ENCODE measurements at regions not wholly inside any gene's neighbourhood (a gene's known extent, or its start where the extent isn't known, plus 50 kb on each side); places are given as distances from the start of the nearest gene placed in this dataset.

- Histone ChIP-seq H3K27me3 (ENCODE audit: control insufficient read depth in 5 of 5, insufficient read depth in 4 of 5, low read length in 5 of 5) (no peaks in the 10 kb centered on the region), H3K4me3 (ENCODE audit: low read depth in 1 of 5, low read length in 5 of 5) (no peak overlapping the region), H3K27ac (ENCODE audit: low read depth, low read length) (no peak overlapping the region), H3K4me1 (ENCODE audit: control insufficient read depth in 5 of 5, insufficient read depth in 5 of 5, low read length in 5 of 5) (no peaks in the 10 kb centered on the region), H3K36me3 (ENCODE audit: control insufficient read depth in 5 of 5, insufficient read depth in 5 of 5, low read length in 5 of 5) (no peaks in the 10 kb centered on the region), H3K9ac (ENCODE audit: low read length in 5 of 5) (no peak overlapping the region), H3K9me3 (ENCODE audit: control insufficient read depth in 5 of 5, low read length in 5 of 5) (no peaks in the 10 kb centered on the region)
Measured at GRCh38 chr1:222107267-222107666, 365.4 kb upstream of the DUSP10 start.

- no peaks in the 10 kb centered on the region for H3K36me3 ChIP-seq (ENCODE audit: control insufficient read depth in 5 of 5, insufficient read depth in 5 of 5, low read length in 5 of 5)
- H3K27me3 ChIP-seq (ENCODE audit: control insufficient read depth in 5 of 5, insufficient read depth in 4 of 5, low read length in 5 of 5), result no peaks in the 10 kb centered on the region
- no peaks in the 10 kb centered on the region for H3K4me1 ChIP-seq (ENCODE audit: control insufficient read depth in 5 of 5, insufficient read depth in 5 of 5, low read length in 5 of 5)
- H3K4me3 ChIP-seq (ENCODE audit: low read depth in 1 of 5, low read length in 5 of 5), result no peak overlapping the region
- H3K27ac ChIP-seq (ENCODE audit: low read depth, low read length), result no peak overlapping the region
- H3K9ac ChIP-seq (ENCODE audit: low read length in 5 of 5), result no peak overlapping the region
- no peaks in the 10 kb centered on the region for H3K9me3 ChIP-seq (ENCODE audit: control insufficient read depth in 5 of 5, low read length in 5 of 5)
Measured at GRCh38 chr1:222106377-222106776, 364.5 kb upstream of the DUSP10 start.

GRCh38 chr1:222105861-222106260 lies 364.0 kb upstream of the DUSP10 start:
- Histone ChIP-seq H3K27me3 (ENCODE audit: control insufficient read depth in 5 of 5, insufficient read depth in 4 of 5, low read length in 5 of 5) (no peaks in the 10 kb centered on the region), H3K9ac (ENCODE audit: low read length in 5 of 5) (no peak overlapping the region), H3K27ac (ENCODE audit: low read depth, low read length) (no peak overlapping the region)

GRCh38 chr1:222105393-222105737 lies 363.5 kb upstream of the DUSP10 start:
- Histone ChIP-seq H3K27ac (ENCODE audit: low read depth, low read length) (no peak overlapping the region), H3K9me3 (ENCODE audit: control insufficient read depth in 5 of 5, low read length in 5 of 5) (no peaks in the 10 kb centered on the region), H3K27me3 (ENCODE audit: control insufficient read depth in 5 of 5, insufficient read depth in 4 of 5, low read length in 5 of 5) (no peaks in the 10 kb centered on the region), H3K36me3 (ENCODE audit: control insufficient read depth in 5 of 5, insufficient read depth in 5 of 5, low read length in 5 of 5) (no peaks in the 10 kb centered on the region), H3K4me1 (ENCODE audit: control insufficient read depth in 5 of 5, insufficient read depth in 5 of 5, low read length in 5 of 5) (no peaks in the 10 kb centered on the region), H3K9ac (ENCODE audit: low read length in 5 of 5) (no peak overlapping the region), H3K4me3 (ENCODE audit: low read depth in 1 of 5, low read length in 5 of 5) (no peak overlapping the region)

More at GRCh38 chr1:222105861-222106260, 364.0 kb upstream of the DUSP10 start:
- H3K4me1 ChIP-seq (ENCODE audit: control insufficient read depth in 5 of 5, insufficient read depth in 5 of 5, low read length in 5 of 5), result no peaks in the 10 kb centered on the region
- no peak overlapping the region for H3K4me3 ChIP-seq (ENCODE audit: low read depth in 1 of 5, low read length in 5 of 5)
- no peaks in the 10 kb centered on the region for H3K9me3 ChIP-seq (ENCODE audit: control insufficient read depth in 5 of 5, low read length in 5 of 5)
- H3K36me3 ChIP-seq (ENCODE audit: control insufficient read depth in 5 of 5, insufficient read depth in 5 of 5, low read length in 5 of 5), result no peaks in the 10 kb centered on the region

GRCh38 chr1:222104694-222105392 lies 363.0 kb upstream of the DUSP10 start:
- H3K4me1 ChIP-seq (ENCODE audit: control insufficient read depth in 5 of 5, insufficient read depth in 5 of 5, low read length in 5 of 5), result no peaks in the 10 kb centered on the region

GRCh38 chr1:222104097-222104496 lies 362.2 kb upstream of the DUSP10 start:
- no peaks in the 10 kb centered on the region for H3K36me3 ChIP-seq (ENCODE audit: control insufficient read depth in 5 of 5, insufficient read depth in 5 of 5, low read length in 5 of 5)

More at GRCh38 chr1:222104694-222105392, 363.0 kb upstream of the DUSP10 start:
- Histone ChIP-seq H3K4me3 (ENCODE audit: low read depth in 1 of 5, low read length in 5 of 5) (no peak overlapping the region), H3K36me3 (ENCODE audit: control insufficient read depth in 5 of 5, insufficient read depth in 5 of 5, low read length in 5 of 5) (no peaks in the 10 kb centered on the region), H3K27me3 (ENCODE audit: control insufficient read depth in 5 of 5, insufficient read depth in 4 of 5, low read length in 5 of 5) (no peaks in the 10 kb centered on the region), H3K9me3 (ENCODE audit: control insufficient read depth in 5 of 5, low read length in 5 of 5) (no peaks in the 10 kb centered on the region), H3K9ac (ENCODE audit: low read length in 5 of 5) (no peak overlapping the region), H3K27ac (ENCODE audit: low read depth, low read length) (no peak overlapping the region)

GRCh38 chr1:222099746-222100145 lies 357.9 kb upstream of the DUSP10 start:
- Histone ChIP-seq H3K27me3 (ENCODE audit: control insufficient read depth in 5 of 5, insufficient read depth in 4 of 5, low read length in 5 of 5) (no peaks in the 10 kb centered on the region), H3K36me3 (ENCODE audit: control insufficient read depth in 5 of 5, insufficient read depth in 5 of 5, low read length in 5 of 5) (no peaks in the 10 kb centered on the region), H3K9ac (ENCODE audit: low read length in 5 of 5) (no peak overlapping the region), H3K27ac (ENCODE audit: low read depth, low read length) (no peak overlapping the region), H3K4me1 (ENCODE audit: control insufficient read depth in 5 of 5, insufficient read depth in 5 of 5, low read length in 5 of 5) (peaks cover 0 to 10% (median 8%) of the 10 kb centered on the region in 5 donors), H3K4me3 (ENCODE audit: low read depth in 1 of 5, low read length in 5 of 5) (no peak overlapping the region), H3K9me3 (ENCODE audit: control insufficient read depth in 5 of 5, low read length in 5 of 5) (no peaks in the 10 kb centered on the region)

More at GRCh38 chr1:222104097-222104496, 362.2 kb upstream of the DUSP10 start:
- Histone ChIP-seq H3K4me3 (ENCODE audit: low read depth in 1 of 5, low read length in 5 of 5) (no peak overlapping the region), H3K27ac (ENCODE audit: low read depth, low read length) (no peak overlapping the region), H3K9ac (ENCODE audit: low read length in 5 of 5) (no peak overlapping the region), H3K9me3 (ENCODE audit: control insufficient read depth in 5 of 5, low read length in 5 of 5) (no peaks in the 10 kb centered on the region), H3K27me3 (ENCODE audit: control insufficient read depth in 5 of 5, insufficient read depth in 4 of 5, low read length in 5 of 5) (no peaks in the 10 kb centered on the region), H3K4me1 (ENCODE audit: control insufficient read depth in 5 of 5, insufficient read depth in 5 of 5, low read length in 5 of 5) (no peaks in the 10 kb centered on the region)

- H3K27ac ChIP-seq (ENCODE audit: low read depth, low read length), result no peak overlapping the region
- H3K4me1 ChIP-seq (ENCODE audit: control insufficient read depth in 5 of 5, insufficient read depth in 5 of 5, low read length in 5 of 5), result peaks cover 0 to 10% (median 8%) of the 10 kb centered on the region in 5 donors
Measured at GRCh38 chr1:222098404-222098803, 356.5 kb upstream of the DUSP10 start.

GRCh38 chr1:222097588-222097987 lies 355.7 kb upstream of the DUSP10 start:
- Histone ChIP-seq H3K27ac (ENCODE audit: low read depth, low read length) (no peak overlapping the region), H3K27me3 (ENCODE audit: control insufficient read depth in 5 of 5, insufficient read depth in 4 of 5, low read length in 5 of 5) (no peaks in the 10 kb centered on the region), H3K4me3 (ENCODE audit: low read depth in 1 of 5, low read length in 5 of 5) (no peak overlapping the region), H3K9ac (ENCODE audit: low read length in 5 of 5) (no peak overlapping the region), H3K4me1 (ENCODE audit: control insufficient read depth in 5 of 5, insufficient read depth in 5 of 5, low read length in 5 of 5) (peaks cover 0 to 10% (median 8%) of the 10 kb centered on the region in 5 donors), H3K9me3 (ENCODE audit: control insufficient read depth in 5 of 5, low read length in 5 of 5) (no peaks in the 10 kb centered on the region), H3K36me3 (ENCODE audit: control insufficient read depth in 5 of 5, insufficient read depth in 5 of 5, low read length in 5 of 5) (no peaks in the 10 kb centered on the region)

More at GRCh38 chr1:222098404-222098803, 356.5 kb upstream of the DUSP10 start:
- Histone ChIP-seq H3K4me3 (ENCODE audit: low read depth in 1 of 5, low read length in 5 of 5) (no peak overlapping the region), H3K9me3 (ENCODE audit: control insufficient read depth in 5 of 5, low read length in 5 of 5) (no peaks in the 10 kb centered on the region), H3K27me3 (ENCODE audit: control insufficient read depth in 5 of 5, insufficient read depth in 4 of 5, low read length in 5 of 5) (no peaks in the 10 kb centered on the region), H3K9ac (ENCODE audit: low read length in 5 of 5) (no peak overlapping the region), H3K36me3 (ENCODE audit: control insufficient read depth in 5 of 5, insufficient read depth in 5 of 5, low read length in 5 of 5) (no peaks in the 10 kb centered on the region)

GRCh38 chr1:222096883-222097282 lies 355.0 kb upstream of the DUSP10 start:
- Histone ChIP-seq H3K4me1 (ENCODE audit: control insufficient read depth in 5 of 5, insufficient read depth in 5 of 5, low read length in 5 of 5) (peaks cover 0 to 10% (median 8%) of the 10 kb centered on the region in 5 donors), H3K9ac (ENCODE audit: low read length in 5 of 5) (no peak overlapping the region), H3K27me3 (ENCODE audit: control insufficient read depth in 5 of 5, insufficient read depth in 4 of 5, low read length in 5 of 5) (no peaks in the 10 kb centered on the region), H3K4me3 (ENCODE audit: low read depth in 1 of 5, low read length in 5 of 5) (no peak overlapping the region), H3K27ac (ENCODE audit: low read depth, low read length) (no peak overlapping the region), H3K36me3 (ENCODE audit: control insufficient read depth in 5 of 5, insufficient read depth in 5 of 5, low read length in 5 of 5) (no peaks in the 10 kb centered on the region), H3K9me3 (ENCODE audit: control insufficient read depth in 5 of 5, low read length in 5 of 5) (no peaks in the 10 kb centered on the region)
